ENCODE measurements at regions not wholly inside any gene's neighbourhood (a gene's known extent, or its start where the extent isn't known, plus 50 kb on each side); places are given as distances from the start of the nearest gene placed in this dataset.

GRCh38 chr12:53803194-53803593 is 51.4 kb upstream of the CISTR start:
- no peak for DNase-seq (ENCODE audit: low read depth in 2 of 2)

- DNase-seq (ENCODE audit: low read depth in 2 of 2): no peak
Observed at GRCh38 chr12:53803703-53804102, 51.9 kb upstream of the CISTR start.

DNA sequence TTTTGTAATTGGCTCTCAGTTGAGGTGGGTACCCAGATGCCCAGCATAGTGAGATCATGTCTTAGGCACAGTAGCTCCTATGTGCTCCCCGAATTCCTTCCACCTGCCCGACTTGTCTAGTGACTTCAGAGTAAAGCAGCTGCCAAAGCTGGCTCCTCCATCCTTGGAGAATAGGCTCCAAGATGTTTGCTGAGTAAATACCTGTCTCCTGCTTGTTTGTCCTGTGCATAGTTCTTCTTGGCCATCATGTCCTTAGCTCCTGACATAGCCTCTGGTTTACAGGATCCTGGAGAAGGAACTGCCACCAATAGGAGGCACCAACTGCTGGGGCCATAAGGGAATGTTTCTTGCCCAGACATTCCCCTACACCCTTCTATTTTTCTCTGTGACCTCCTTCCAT is 52.6 kb upstream of the CISTR start:
- DNase-seq (ENCODE audit: low read depth in 2 of 2): no peak

DNA sequence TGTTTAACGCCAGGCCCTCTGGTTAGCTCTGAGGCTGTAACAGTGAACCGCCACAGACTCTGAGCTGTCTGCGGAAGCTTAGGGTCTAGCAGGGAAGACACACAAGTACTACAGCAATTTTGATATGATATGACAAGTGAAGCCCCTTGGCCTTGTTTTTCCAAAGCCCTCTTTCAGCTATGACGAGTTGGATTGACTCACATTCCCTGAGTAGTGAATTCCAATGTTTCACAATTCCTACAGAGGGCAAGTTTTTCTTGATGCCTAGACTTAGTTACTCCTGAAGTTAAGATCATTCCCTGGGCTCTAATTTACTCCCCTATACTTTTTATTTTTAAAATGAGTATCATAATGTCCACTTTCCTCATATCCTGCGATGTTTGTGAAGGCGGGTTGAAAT is 53.3 kb upstream of the CISTR start:
- DNase-seq (ENCODE audit: low read depth in 2 of 2): no peak

DNA sequence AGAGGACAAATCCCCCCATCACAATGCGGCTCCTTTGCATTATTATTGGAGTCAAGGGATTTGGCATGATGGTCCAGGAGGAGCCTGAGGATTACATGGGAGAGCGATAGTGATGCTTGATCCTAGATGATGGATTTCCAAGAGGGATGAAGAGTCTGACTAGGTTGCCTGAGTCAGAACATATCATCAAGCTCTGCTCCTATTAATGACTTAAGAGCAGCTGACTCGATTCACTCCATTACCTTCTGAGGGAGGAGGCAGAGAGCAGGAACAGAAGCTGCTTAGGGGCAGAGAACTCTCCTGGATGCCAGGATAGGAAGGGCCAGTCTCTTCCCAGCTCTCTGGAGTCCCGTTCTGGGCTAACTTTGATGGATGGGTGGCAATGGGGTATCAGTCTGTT is 54.0 kb upstream of the CISTR start:
- no peak for DNase-seq (ENCODE audit: low read depth in 2 of 2)

- DNase-seq (ENCODE audit: low read depth in 2 of 2): no peak
Observed at GRCh38 chr12:53806721-53807120, 54.9 kb upstream of the CISTR start.

DNA sequence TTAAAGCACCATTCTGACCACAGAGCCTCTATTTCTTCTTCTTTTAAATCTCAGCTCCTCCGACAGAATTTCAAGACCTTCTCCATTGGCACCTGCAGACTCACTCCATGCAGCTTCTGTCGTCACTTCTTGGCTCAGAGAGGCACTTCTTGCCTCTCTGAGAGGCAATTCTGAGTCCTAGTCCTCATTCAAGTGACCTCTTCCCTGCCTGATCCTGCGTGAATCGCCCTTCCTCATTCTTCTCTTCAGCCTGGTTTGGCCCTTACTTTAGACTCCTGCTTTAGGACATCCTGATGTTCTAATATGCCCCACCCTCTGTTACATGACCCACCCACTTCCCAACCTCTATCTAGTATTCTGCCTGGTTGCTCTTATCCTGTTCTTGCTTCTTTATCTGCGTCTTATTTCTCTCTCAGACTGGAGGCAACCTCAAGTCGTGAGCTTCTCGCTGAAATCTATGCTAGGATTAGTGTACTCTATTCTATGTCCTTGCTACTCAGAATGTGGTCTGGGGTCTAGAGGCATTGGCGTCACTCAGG is 55.6 kb upstream of the CISTR start:
- DNase-seq (ENCODE audit: low read depth in 2 of 2): no peak

DNA sequence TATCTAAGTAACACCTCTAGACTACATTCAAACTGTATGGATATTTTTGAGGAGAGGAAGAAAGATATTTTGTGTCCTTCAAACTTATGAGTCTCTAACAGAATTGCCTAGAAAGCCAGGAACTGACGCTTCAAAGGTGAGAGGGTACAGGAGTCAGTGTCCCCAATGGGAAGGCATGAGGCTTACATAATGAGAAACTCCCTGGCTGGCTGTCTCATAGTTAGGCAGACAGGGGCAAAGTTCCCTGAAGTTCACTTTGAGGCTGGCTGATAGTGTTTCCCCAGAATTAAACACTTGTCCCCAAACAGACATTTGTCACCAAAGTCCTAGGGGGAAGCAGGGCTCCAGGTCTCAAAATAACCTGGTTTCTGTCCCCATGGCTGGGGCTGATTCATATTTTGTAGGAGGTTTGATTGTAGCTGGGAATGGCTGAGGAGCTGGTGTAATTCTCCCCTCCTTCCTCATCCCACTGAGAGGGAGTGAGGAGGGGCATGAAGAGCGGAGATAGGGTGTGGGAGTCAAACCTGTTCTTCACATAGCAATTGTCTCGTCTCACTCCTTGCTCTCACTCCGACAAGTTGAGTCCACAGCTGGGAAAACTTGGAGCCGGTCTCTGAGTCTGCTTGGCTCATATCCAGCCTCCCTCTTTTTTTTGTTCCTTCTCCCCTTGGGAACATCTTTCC is 56.4 kb upstream of the CISTR start:
- DNase-seq (ENCODE audit: low read depth in 2 of 2): no peak

DNA sequence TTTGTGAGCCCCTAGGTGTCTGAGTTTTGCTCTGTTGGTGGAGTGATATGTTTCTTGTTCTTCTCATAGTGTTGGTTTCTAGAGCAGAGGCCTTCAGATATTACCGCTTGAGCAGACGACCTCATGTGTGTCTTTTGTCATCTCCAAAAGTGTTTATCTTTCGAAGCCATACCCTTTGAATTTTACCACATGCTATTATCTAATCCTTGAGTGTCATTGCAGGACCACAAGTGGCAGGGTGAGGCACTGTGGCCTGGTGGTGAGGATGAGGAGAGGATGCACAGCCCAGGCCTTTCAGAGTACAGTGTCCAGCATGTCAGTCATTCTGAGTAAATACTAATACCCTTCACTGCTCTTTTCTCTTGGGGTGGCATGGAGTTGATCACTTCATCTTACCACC is 57.2 kb upstream of the CISTR start:
- DNase-seq (ENCODE audit: low read depth in 2 of 2): no peak

DNA sequence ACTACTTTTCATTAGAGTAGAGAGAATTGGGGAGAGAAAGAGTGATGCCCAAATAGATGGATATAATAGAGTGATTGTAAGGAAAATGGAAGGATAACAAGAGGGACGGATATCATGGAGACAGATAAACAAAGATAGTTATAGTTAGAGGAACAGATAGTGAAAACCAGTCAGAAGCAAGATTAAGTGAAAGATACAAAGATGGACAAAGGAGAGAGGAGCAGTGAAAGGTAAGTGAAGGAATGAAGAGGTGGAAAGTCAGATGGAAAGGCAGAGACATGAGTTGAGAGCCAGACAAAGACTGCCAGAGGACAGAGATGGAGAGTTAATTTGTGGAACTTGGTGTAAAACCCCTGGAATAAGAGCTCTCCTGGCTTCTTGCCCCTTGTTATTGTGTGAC is 59.2 kb upstream of the CISTR start:
- DNase-seq (ENCODE audit: low read depth in 2 of 2): no peak

DNA sequence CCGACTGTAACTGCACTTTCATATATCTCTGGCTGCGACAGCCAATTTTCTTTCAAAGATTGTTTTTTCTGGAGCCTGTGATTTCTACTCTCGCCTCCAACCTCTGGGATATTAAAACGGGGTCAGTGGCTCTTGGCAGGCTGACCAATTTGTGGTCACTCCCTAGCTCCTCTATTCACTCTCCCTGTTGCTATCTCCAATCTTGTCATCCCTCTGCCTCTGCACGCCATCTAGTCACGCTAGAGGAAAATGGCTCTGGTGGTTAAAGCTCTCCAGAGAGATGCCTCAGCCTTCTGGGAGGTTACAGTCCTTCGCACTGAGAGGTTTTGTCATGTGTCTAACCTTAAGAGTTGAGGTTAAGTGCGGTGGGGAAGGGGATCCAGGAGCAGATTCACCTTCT is 59.8 kb upstream of the CISTR start:
- DNase-seq (ENCODE audit: low read depth in 2 of 2): no peak

- DNase-seq (ENCODE audit: low read depth in 2 of 2): no peak
Observed at GRCh38 chr12:53816360-53817020, 64.7 kb upstream of the CISTR start.

DNA sequence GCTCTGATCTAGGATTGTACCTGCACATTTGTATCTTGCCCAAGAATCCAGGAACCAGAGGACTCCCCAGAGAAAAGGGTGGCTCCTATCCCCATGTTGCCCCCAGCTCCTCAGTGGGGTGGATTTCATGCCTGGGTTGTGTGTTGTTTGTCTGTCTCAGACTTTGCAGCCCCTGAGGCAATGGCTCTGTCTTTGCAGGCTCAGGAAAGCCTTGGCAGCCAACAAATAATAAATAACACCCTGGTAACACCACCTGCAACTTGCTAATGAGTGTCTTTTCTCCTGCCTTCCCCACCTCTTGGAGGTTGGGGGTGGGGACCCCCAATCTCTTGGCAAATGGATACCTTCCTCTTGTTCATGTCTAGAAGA is 65.2 kb upstream of the CISTR start:
- no peak for DNase-seq (ENCODE audit: low read depth in 2 of 2)

- DNase-seq (ENCODE audit: low read depth in 2 of 2): peak in 1 of 2 donors; percentile 25
Observed at GRCh38 chr12:53820514-53821306, 68.9 kb upstream of the CISTR start.

- no peak for DNase-seq (ENCODE audit: low read depth in 2 of 2)
Observed at GRCh38 chr12:53824001-53824712, 72.4 kb upstream of the CISTR start.

DNA sequence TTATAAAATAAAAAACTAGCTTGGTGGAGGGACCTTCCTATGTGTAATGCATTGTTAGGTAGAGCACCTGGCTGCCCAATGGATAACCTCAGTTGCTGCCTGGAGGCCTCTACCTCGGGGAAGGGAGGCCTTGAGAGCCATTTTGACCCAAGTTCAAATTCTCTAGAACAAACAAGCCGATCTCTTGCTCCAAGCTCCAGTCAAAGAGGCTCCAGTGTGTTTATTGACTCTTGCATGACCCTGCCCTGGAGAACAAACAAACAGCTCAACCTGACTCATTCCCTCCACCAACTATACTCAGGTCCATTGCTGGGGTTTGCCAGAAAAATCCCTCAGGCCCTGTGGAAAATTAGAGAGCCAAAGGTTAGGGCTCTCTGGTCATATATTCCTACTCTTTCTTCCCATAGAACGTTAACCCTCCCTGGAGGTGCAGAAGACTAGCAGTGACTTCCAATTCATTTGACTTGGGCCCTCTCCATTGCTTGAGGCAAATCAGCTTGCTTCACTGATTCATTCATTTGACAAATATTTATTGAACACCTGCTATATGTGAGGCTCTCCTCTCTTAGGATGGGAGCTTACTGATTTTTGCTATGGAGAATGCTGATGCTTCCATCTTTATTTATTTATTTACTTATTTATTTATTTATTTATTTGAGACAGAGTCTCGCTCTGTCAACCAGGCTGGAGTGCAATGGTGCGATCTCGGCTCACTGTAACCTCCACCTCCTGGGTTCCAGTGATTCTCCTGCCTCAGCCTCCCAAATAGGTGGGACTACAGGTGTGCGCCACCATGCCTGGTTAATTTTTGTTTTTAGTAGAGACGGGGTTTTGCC is 73.7 kb upstream of the CISTR start:
- DNase-seq (ENCODE audit: low read depth in 2 of 2): no peak

GRCh38 chr12:53827306-53827705 is 75.5 kb upstream of the CISTR start:
- no peak for DNase-seq (ENCODE audit: low read depth in 2 of 2)

DNA sequence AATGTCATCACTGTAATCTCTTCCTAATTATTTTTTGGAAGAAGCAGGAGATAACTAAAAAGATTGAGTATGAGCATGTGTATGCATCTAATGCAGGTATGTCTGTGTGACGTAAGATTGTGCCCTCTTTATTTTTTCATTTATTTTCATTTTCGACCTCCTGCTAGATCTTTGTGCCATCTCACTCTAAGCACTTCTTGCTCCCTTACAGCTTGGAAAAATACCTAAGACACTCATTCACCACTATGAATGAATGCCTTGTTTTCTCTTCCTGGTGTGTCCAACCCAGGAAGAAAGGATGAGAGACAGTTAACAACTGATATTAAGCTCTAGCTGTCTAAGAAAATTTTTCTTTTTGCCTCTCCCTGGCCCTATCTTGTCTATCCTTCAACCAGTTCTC is 76.8 kb upstream of the CISTR start:
- no peak for DNase-seq (ENCODE audit: low read depth in 2 of 2)

DNA sequence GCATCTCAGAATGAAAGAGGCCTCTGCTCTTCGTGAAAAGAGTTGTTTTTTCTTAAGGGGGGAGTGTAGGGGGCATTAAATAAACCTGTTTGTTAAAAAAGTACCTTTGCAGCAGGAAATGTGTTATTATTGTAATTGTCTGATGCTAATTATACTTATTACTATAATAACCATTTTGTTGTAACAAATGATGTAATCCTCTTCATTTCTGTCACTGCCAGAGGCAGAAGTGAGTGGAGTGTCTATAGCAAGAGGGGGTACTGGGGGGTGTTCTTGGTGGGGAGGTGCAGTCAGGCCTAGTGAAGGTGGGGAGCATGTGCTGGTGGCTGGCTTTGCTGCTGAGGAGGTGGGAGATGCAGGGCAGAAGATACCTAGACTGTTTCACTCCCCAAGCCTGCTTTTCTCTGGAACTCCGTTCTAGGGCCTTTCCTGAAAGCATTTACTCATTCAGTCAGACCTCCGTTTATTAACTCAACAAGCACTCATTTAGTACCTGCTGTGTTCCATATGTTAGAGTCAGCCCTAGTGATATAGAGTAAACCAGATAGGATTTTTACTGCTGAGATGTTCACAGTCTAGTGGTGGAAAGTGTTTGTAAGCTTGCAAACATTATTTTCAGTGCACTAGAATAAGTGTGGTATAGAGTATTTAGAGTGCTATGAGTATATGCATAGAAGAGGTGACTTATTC is 77.5 kb upstream of the CISTR start:
- DNase-seq (ENCODE audit: low read depth in 2 of 2): no peak

- DNase-seq (ENCODE audit: low read depth in 2 of 2): no peak
Observed at GRCh38 chr12:53830631-53831030, 78.9 kb upstream of the CISTR start.

All from lung microvascular endothelial cell (primary cell).